Calu3 (cell line): ENCODE measurements at regions not wholly inside any gene's neighbourhood (a gene's known extent, or its start where the extent isn't known, plus 50 kb on each side); places are given as distances from the start of the nearest gene placed in this dataset.

ENCODE experiments used
- BruUV-seq: library from RNA; stranded (reverse); fragments of 400-500 nt; replicated peaks from 2 replicates; lab custom pipeline; 2021; lab: Mats Ljungman, UMichigan
- CTCF ChIA-PET: fragments of 300-600 bp; sonication (Branson Sonifier 250); formaldehyde crosslinking; loops from one replicate; lab custom pipeline; 2022; ENCODE audit warnings: antibody characterized with exemption; lab: Charles Lee
- DNase-seq: peaks from one replicate; pipeline ENCODE4 v3.0.0; 2022
- H3K27ac Mint-ChIP-seq: one replicate; pipeline ENCODE4 v1.8.0; 2022; ENCODE audit warnings: mixed read lengths; ENCODE audit not compliant: unreplicated experiment
- H3K27me3 Mint-ChIP-seq: one replicate; pipeline ENCODE4 v1.8.0; 2022; ENCODE audit warnings: mixed read lengths; ENCODE audit not compliant: unreplicated experiment
- H3K36me3 Mint-ChIP-seq: one replicate; pipeline ENCODE4 v1.8.0; 2022; ENCODE audit warnings: mild to moderate bottlenecking, moderate library complexity, mixed read lengths; ENCODE audit not compliant: insufficient read depth, unreplicated experiment
- H3K4me1 Mint-ChIP-seq: one replicate; pipeline ENCODE4 v1.8.0; 2022; ENCODE audit warnings: mild to moderate bottlenecking, low read depth, mixed read lengths; ENCODE audit not compliant: unreplicated experiment
- H3K4me3 Mint-ChIP-seq: one replicate; pipeline ENCODE4 v1.8.0; 2022; ENCODE audit warnings: mild to moderate bottlenecking, low read depth, moderate library complexity, mixed read lengths; ENCODE audit not compliant: unreplicated experiment
- H3K9me3 Mint-ChIP-seq: one replicate; pipeline ENCODE4 v1.8.0; 2022; ENCODE audit warnings: low read depth, mixed read lengths; ENCODE audit not compliant: unreplicated experiment
- CTCF ChIP-seq: fragments of 200-600 bp; IDR thresholded peaks from one replicate; pipeline ENCODE4 v1.8.0; 2022; ENCODE audit warnings: antibody characterized with exemption; ENCODE audit not compliant: unreplicated experiment
- intact Hi-C: fragments of 100-400 bp; cut with micrococcal nuclease; formaldehyde crosslinking; loops from one replicate; pipeline ENCODE4 v1.10.0; 2022; ENCODE audit not compliant: unreplicated experiment

GRCh38 chr14:47821135-47821534, 145.7 kb upstream of the MDGA2 start:
- Mint-ChIP-seq H3K27me3 (no peaks in the 10 kb centered on the region), H3K27ac (no peak overlapping the region), H3K4me1 (no peaks in the 10 kb centered on the region), H3K36me3 (no peaks in the 10 kb centered on the region), H3K9me3 (peaks cover 10% of the 10 kb centered on the region), H3K4me3 (no peak overlapping the region)
- no TSS peak for BruUV-seq
- no peak for DNase-seq
- CTCF ChIA-PET = no interaction called here
- intact Hi-C loops = no loop called here
- no peak for TF ChIP-seq CTCF

GRCh38 chr14:47790477-47790876, 115.1 kb upstream of the MDGA2 start:
- Mint-ChIP-seq H3K27ac (no peak overlapping the region), H3K27me3 (no peaks in the 10 kb centered on the region), H3K9me3 (peaks cover 4% of the 10 kb centered on the region), H3K4me3 (no peak overlapping the region), H3K4me1 (no peaks in the 10 kb centered on the region), H3K36me3 (no peaks in the 10 kb centered on the region)
- TF ChIP-seq CTCF = no peak
- intact Hi-C loops = no loop called here
- BruUV-seq = no TSS peak
- no peak for DNase-seq
- CTCF ChIA-PET = no interaction called here

- H3K27ac Mint-ChIP-seq = no peak overlapping the region
- no peak overlapping the region for H3K4me3 Mint-ChIP-seq
- H3K36me3 Mint-ChIP-seq = no peaks in the 10 kb centered on the region
- intact Hi-C loops = no loop called here
- TF ChIP-seq CTCF = no peak
- no peaks in the 10 kb centered on the region for H3K4me1 Mint-ChIP-seq
- CTCF ChIA-PET = no interaction called here
- BruUV-seq = no TSS peak
- H3K27me3 Mint-ChIP-seq = no peaks in the 10 kb centered on the region
- H3K9me3 Mint-ChIP-seq = peaks cover 12% of the 10 kb centered on the region
- DNase-seq = no peak
These were observed 109.7 kb upstream of the MDGA2 start for GRCh38 chr14:47785058-47785457.

GRCh38 chr14:47778631-47779030, 103.2 kb upstream of the MDGA2 start:
- DNase-seq = no peak
- Mint-ChIP-seq H3K27me3 (no peaks in the 10 kb centered on the region), H3K4me1 (no peaks in the 10 kb centered on the region), H3K36me3 (no peaks in the 10 kb centered on the region), H3K27ac (no peak overlapping the region), H3K9me3 (peaks cover 13% of the 10 kb centered on the region), H3K4me3 (no peak overlapping the region)
- TF ChIP-seq CTCF = no peak
- intact Hi-C loops = no loop called here
- CTCF ChIA-PET = no interaction called here
- BruUV-seq = no TSS peak

- intact Hi-C loops = no loop called here
- Mint-ChIP-seq H3K4me3 (no peak overlapping the region), H3K36me3 (no peaks in the 10 kb centered on the region), H3K4me1 (no peaks in the 10 kb centered on the region), H3K27ac (no peak overlapping the region), H3K9me3 (peaks cover 18% of the 10 kb centered on the region), H3K27me3 (no peaks in the 10 kb centered on the region)
- no TSS peak for BruUV-seq
- TF ChIP-seq CTCF = no peak
- DNase-seq = no peak
- CTCF ChIA-PET = interaction anchor here (0.7 kb wide), 1 partner anchor 192 kb away, joined by 4 read pairs; no protein-coding TSS in a partner anchor
These were observed 97.2 kb upstream of the MDGA2 start for GRCh38 chr14:47772652-47773051.
